H9 (cell line): ENCODE measurements at regions not wholly inside any gene's neighbourhood (a gene's known extent, or its start where the extent isn't known, plus 50 kb on each side); places are given as distances from the start of the nearest gene placed in this dataset.

ENCODE experiments used
- DNase-seq: peaks from one replicate; pipeline ENCODE4 v3.0.0-alpha.2; 2017
- H2AFZ ChIP-seq: one replicate; pipeline ENCODE4 v1.6.1; 2013; ENCODE audit warnings: mild to moderate bottlenecking, low read length, control low read depth, moderate library complexity
- H2AK5ac ChIP-seq: 2 replicates; pipeline ENCODE4 v1.6.1; 2013; ENCODE audit warnings: low read length, control low read depth, mixed read lengths; ENCODE audit not compliant: insufficient read length
- H2BK120ac ChIP-seq: one replicate; pipeline ENCODE4 v1.6.1; 2013; ENCODE audit warnings: low read depth, mild to moderate bottlenecking, low read length, control low read depth, inconsistent platforms; ENCODE audit not compliant: poor library complexity, severe bottlenecking
- H2BK12ac ChIP-seq: 2 replicates; pipeline ENCODE4 v1.6.1; 2013; ENCODE audit warnings: low read length, control low read depth, mixed read lengths, low read depth; ENCODE audit not compliant: insufficient read length
- H2BK15ac ChIP-seq: 2 replicates; pipeline ENCODE4 v1.6.1; 2013; ENCODE audit warnings: low read depth, low read length, control low read depth
- H2BK20ac ChIP-seq: one replicate; pipeline ENCODE4 v1.6.1; 2013; ENCODE audit warnings: low read depth, mild to moderate bottlenecking, low read length, control low read depth, inconsistent platforms; ENCODE audit not compliant: poor library complexity, severe bottlenecking
- H2BK5ac ChIP-seq: 2 replicates; pipeline ENCODE4 v1.6.1; 2013; ENCODE audit warnings: low read length, control low read depth, mixed read lengths; ENCODE audit not compliant: insufficient read length
- H3K14ac ChIP-seq: 2 replicates; pipeline ENCODE4 v1.6.1; 2013; ENCODE audit warnings: low read length, control low read depth; ENCODE audit not compliant: insufficient read depth
- H3K18ac ChIP-seq: 2 replicates; pipeline ENCODE4 v1.6.1; 2013; ENCODE audit warnings: low read depth, mild to moderate bottlenecking, mixed read lengths, low read length, control low read depth; ENCODE audit not compliant: insufficient read length
- H3K23ac ChIP-seq: 2 replicates; pipeline ENCODE4 v1.6.1; 2013; ENCODE audit warnings: low read length, control low read depth, mixed read lengths, low read depth; ENCODE audit not compliant: insufficient read length
- H3K23me2 ChIP-seq: 2 replicates; pipeline ENCODE4 v1.6.1; 2013; ENCODE audit warnings: low read depth, mild to moderate bottlenecking, mixed read lengths, low read length, control low read depth; ENCODE audit not compliant: insufficient read length, poor library complexity, severe bottlenecking
- H3K27ac ChIP-seq: 2 replicates; pipeline ENCODE4 v1.5.1; 2013; ENCODE audit warnings: low read length, control low read depth, mixed read lengths, low read depth; ENCODE audit not compliant: insufficient read length
- H3K27me3 ChIP-seq: 2 replicates; pipeline ENCODE4 v1.6.1; 2013; ENCODE audit warnings: low read length, control low read depth, inconsistent platforms; ENCODE audit not compliant: insufficient read depth
- H3K4ac ChIP-seq: 2 replicates; pipeline ENCODE4 v1.6.1; 2013; ENCODE audit warnings: low read depth, mild to moderate bottlenecking, control low read depth, inconsistent platforms, low read length, moderate library complexity
- H3K4me1 ChIP-seq: 2 replicates; pipeline ENCODE4 v1.6.1; 2013; ENCODE audit warnings: low read length, control low read depth, inconsistent platforms; ENCODE audit not compliant: insufficient read depth
- H3K4me2 ChIP-seq: 2 replicates; pipeline ENCODE4 v1.6.1; 2013; ENCODE audit warnings: low read length, control low read depth, mixed read lengths; ENCODE audit not compliant: insufficient read length, insufficient read depth
- H3K56ac ChIP-seq: 2 replicates; pipeline ENCODE4 v1.6.1; 2013; ENCODE audit warnings: low read depth, mild to moderate bottlenecking, mixed read lengths, low read length, control low read depth; ENCODE audit not compliant: insufficient read length
- H3K79me1 ChIP-seq: 2 replicates; pipeline ENCODE4 v1.6.1; 2013; ENCODE audit warnings: low read depth, mild to moderate bottlenecking, moderate library complexity, low read length, control low read depth, inconsistent platforms; ENCODE audit not compliant: insufficient read depth, poor library complexity, severe bottlenecking
- H3K79me2 ChIP-seq: 2 replicates; pipeline ENCODE4 v1.6.1; 2013; ENCODE audit warnings: low read length, control low read depth, inconsistent platforms; ENCODE audit not compliant: insufficient read depth
- H3K9ac ChIP-seq: 2 replicates; pipeline ENCODE4 v1.6.1; 2013; ENCODE audit warnings: low read length, control low read depth, mixed read lengths; ENCODE audit not compliant: insufficient read length; ENCODE audit errors: extremely low read depth
- H3K9me3 ChIP-seq: one replicate; pipeline ENCODE4 v1.6.1; 2013; ENCODE audit warnings: low read depth, low read length, inconsistent platforms; ENCODE audit not compliant: control insufficient read depth
- H3T11ph ChIP-seq: one replicate; pipeline ENCODE4 v1.6.1; 2013; ENCODE audit warnings: mild to moderate bottlenecking, low read length, control low read depth, inconsistent platforms
- H4K20me1 ChIP-seq: one replicate; pipeline ENCODE4 v1.6.1; 2013; ENCODE audit not compliant: control insufficient read depth, insufficient read length, insufficient read depth
- H4K5ac ChIP-seq: 2 replicates; pipeline ENCODE4 v1.6.1; 2013; ENCODE audit warnings: low read depth, mild to moderate bottlenecking, mixed read lengths, low read length, control low read depth; ENCODE audit not compliant: insufficient read length
- H4K8ac ChIP-seq: replicated peaks from 2 replicates; pipeline ENCODE4 v1.6.1; 2013; ENCODE audit warnings: low read length, control low read depth, mixed read lengths, low read depth; ENCODE audit not compliant: insufficient read length
- H4K91ac ChIP-seq: 2 replicates; pipeline ENCODE4 v1.6.1; 2013; ENCODE audit warnings: low read depth, mild to moderate bottlenecking, moderate library complexity, mixed read lengths, low read length, control low read depth; ENCODE audit not compliant: insufficient read length
- H3K27ac Mint-ChIP-seq, 3 experiments: 2 replicates in 2 of 3; 3 replicates in 1 of 3; pipeline ENCODE4 v1.8.0; 2020 to 2021; ENCODE audit warnings: mixed read lengths in 3 of 3, mild to moderate bottlenecking in 1 of 3, moderate library complexity in 1 of 3
- H3K27me3 Mint-ChIP-seq: 2 replicates; pipeline ENCODE4 v1.8.0; 2021; ENCODE audit warnings: low read depth, mild to moderate bottlenecking, moderate library complexity, mixed read lengths
- H3K36me3 Mint-ChIP-seq, 3 experiments: 2 replicates in 2 of 3; 3 replicates in 1 of 3; pipeline ENCODE4 v1.8.0; 2020 to 2021; ENCODE audit warnings: low read depth in 3 of 3, mixed read lengths in 3 of 3; ENCODE audit not compliant: insufficient read depth in 1 of 3
- H3K4me1 Mint-ChIP-seq, 2 experiments: 2 replicates each; pipeline ENCODE4 v1.8.0; 2020; ENCODE audit warnings: mixed read lengths in 2 of 2
- H3K4me3 Mint-ChIP-seq, 2 experiments: 2 replicates in 1 of 2; 3 replicates in 1 of 2; pipeline ENCODE4 v1.8.0; 2020 to 2021; ENCODE audit warnings: mild to moderate bottlenecking in 2 of 2, mixed read lengths in 2 of 2, moderate library complexity in 1 of 2
- H3K9me3 Mint-ChIP-seq, 2 experiments: 2 replicates in 1 of 2; 3 replicates in 1 of 2; pipeline ENCODE4 v1.8.0; 2020; ENCODE audit warnings: mild to moderate bottlenecking in 2 of 2, mixed read lengths in 2 of 2, moderate library complexity in 1 of 2
- WGBS: extraction: QIAGEN DNeasy Blood & Tissue Kit; methylation state at CpG from one replicate; pipeline ENCODE4 v1.1.7; 2013; ENCODE audit warnings: missing lambda C conversion rate, low lambda C conversion rate, mixed read lengths; ENCODE audit not compliant: insufficient read length; ENCODE audit errors: extremely low coverage; 5-methylcytosine and 5-hydroxymethylcytosine counted together
- TF ChIP-seq, protein P1 (sequence below): fragments of 200-600 bp; sonication (generic); conservative IDR thresholded peaks from 3 replicates; pipeline ENCODE4 v1.8.0; 2021; ENCODE audit warnings: antibody characterized with exemption, mild to moderate bottlenecking

DNA sequence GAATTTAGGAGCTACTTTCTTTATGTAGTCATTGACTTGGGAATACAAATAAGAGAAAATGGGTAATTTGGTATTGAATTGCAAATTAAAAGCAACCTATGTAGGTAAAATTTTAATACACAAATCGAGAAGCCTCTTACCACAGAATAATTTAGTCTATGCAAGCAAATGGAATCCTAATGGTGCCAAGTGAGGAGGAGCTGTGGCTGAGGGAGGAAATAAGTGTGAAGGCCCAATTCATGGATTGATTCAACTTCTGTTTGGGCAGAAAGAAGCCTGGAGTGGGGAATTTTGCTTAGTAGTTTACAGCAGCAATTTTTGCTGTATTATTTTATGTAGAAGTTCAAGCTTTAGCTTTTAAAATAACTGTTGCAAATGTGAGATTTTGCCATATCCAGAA, 291.9 kb downstream of the OXSM start:
- H3K23ac ChIP-seq, result no peak overlapping the region
- H3K56ac ChIP-seq, result no peak overlapping the region
- no peak overlapping the region for H3K14ac ChIP-seq
- H2BK20ac ChIP-seq, result no peak overlapping the region
- no peak overlapping the region for H2BK12ac ChIP-seq
- H3K9me3 ChIP-seq, result peaks cover 2% of the 10 kb centered on the region
- H3K79me1 ChIP-seq, result no peaks in the 10 kb centered on the region
- H3K9ac ChIP-seq, result no peak overlapping the region
- H3K27me3 ChIP-seq, result no peaks in the 10 kb centered on the region
- no peak overlapping the region for H2AK5ac ChIP-seq
- H4K91ac ChIP-seq, result no peak overlapping the region
- no peak overlapping the region for H3K4ac ChIP-seq
- no peak overlapping the region for H3K4me3 Mint-ChIP-seq
- H3K4me1 ChIP-seq, result no peaks in the 10 kb centered on the region
- no CpG with 5 or more reads among the region's 1 CpG for WGBS
- H3K23me2 ChIP-seq, result no peaks in the 10 kb centered on the region
- H3K36me3 Mint-ChIP-seq, result peaks cover 0 to 4% (median 3%) of the 10 kb centered on the region in 3 experiments; a peak in 3 of 7 replicates
- H2BK120ac ChIP-seq, result no peak overlapping the region
- TF ChIP-seq, protein P1, sequence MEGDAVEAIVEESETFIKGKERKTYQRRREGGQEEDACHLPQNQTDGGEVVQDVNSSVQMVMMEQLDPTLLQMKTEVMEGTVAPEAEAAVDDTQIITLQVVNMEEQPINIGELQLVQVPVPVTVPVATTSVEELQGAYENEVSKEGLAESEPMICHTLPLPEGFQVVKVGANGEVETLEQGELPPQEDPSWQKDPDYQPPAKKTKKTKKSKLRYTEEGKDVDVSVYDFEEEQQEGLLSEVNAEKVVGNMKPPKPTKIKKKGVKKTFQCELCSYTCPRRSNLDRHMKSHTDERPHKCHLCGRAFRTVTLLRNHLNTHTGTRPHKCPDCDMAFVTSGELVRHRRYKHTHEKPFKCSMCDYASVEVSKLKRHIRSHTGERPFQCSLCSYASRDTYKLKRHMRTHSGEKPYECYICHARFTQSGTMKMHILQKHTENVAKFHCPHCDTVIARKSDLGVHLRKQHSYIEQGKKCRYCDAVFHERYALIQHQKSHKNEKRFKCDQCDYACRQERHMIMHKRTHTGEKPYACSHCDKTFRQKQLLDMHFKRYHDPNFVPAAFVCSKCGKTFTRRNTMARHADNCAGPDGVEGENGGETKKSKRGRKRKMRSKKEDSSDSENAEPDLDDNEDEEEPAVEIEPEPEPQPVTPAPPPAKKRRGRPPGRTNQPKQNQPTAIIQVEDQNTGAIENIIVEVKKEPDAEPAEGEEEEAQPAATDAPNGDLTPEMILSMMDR, result no peak
- H4K20me1 ChIP-seq, result no peaks in the 10 kb centered on the region
- no peak overlapping the region for H3K27ac ChIP-seq
- no peaks in the 10 kb centered on the region; the same call in 1 of the 2 replicates for H3K27me3 Mint-ChIP-seq
- H2BK5ac ChIP-seq, result no peak overlapping the region
- H3K27ac Mint-ChIP-seq, result no peak overlapping the region
- no peaks in the 10 kb centered on the region for H3K79me2 ChIP-seq
- no peak overlapping the region for H3K18ac ChIP-seq
- H4K5ac ChIP-seq, result no peak overlapping the region
- DNase-seq, result no peak
- H3K4me2 ChIP-seq, result no peak overlapping the region
- peaks cover 6 to 16% of the 10 kb centered on the region in 2 experiments for H3K9me3 Mint-ChIP-seq
- no peak overlapping the region for H4K8ac ChIP-seq
- H2AFZ ChIP-seq, result no peak overlapping the region
- no peaks in the 10 kb centered on the region for H3K4me1 Mint-ChIP-seq
- H3T11ph ChIP-seq, result no peak overlapping the region
- no peak overlapping the region for H2BK15ac ChIP-seq
